ENCODE measurements at regions not wholly inside any gene's neighbourhood (a gene's known extent, or its start where the extent isn't known, plus 50 kb on each side); places are given as distances from the start of the nearest gene placed in this dataset.

GRCh38 chr9:82593501-82593900, 469.4 kb downstream of the RASEF start:
- H3K9me3 ChIP-seq (ENCODE audit: insufficient read depth, low read depth, low read length), result no peaks in the 10 kb centered on the region
- WGBS, result 94% methylated on average over 5 of the region's 5 CpGs
- H3K27me3 ChIP-seq (ENCODE audit: insufficient read depth, low read length), result no peaks in the 10 kb centered on the region
- H3K27ac ChIP-seq (ENCODE audit: low read depth, low read length), result no peak overlapping the region
- H3K36me3 ChIP-seq (ENCODE audit: insufficient read depth, low read length), result no peaks in the 10 kb centered on the region
- H3K9ac ChIP-seq (ENCODE audit: low read depth, low read length), result no peak overlapping the region
- H3K4me1 ChIP-seq (ENCODE audit: insufficient read depth, low read length), result no peaks in the 10 kb centered on the region
- H3K4me3 ChIP-seq (ENCODE audit: low read length), result no peak overlapping the region

- H3K9ac ChIP-seq (ENCODE audit: low read depth, low read length), result no peak overlapping the region
These were observed 465.4 kb downstream of the RASEF start for GRCh38 chr9:82597241-82598203.

GRCh38 chr9:82598241-82599039, 464.5 kb downstream of the RASEF start:
- H3K4me3 ChIP-seq (ENCODE audit: low read length), result no peak overlapping the region
- H3K27me3 ChIP-seq (ENCODE audit: insufficient read depth, low read length), result no peaks in the 10 kb centered on the region
- no peak overlapping the region for H3K27ac ChIP-seq (ENCODE audit: low read depth, low read length)
- H3K4me1 ChIP-seq (ENCODE audit: insufficient read depth, low read length), result no peaks in the 10 kb centered on the region
- no peaks in the 10 kb centered on the region for H3K9me3 ChIP-seq (ENCODE audit: insufficient read depth, low read depth, low read length)
- 94% methylated on average over 6 of the region's 6 CpGs for WGBS
- H3K36me3 ChIP-seq (ENCODE audit: insufficient read depth, low read length), result no peaks in the 10 kb centered on the region
- no peak overlapping the region for H3K9ac ChIP-seq (ENCODE audit: low read depth, low read length)

More at GRCh38 chr9:82597241-82598203, 465.4 kb downstream of the RASEF start:
- Histone ChIP-seq H3K4me3 (ENCODE audit: low read length) (no peak overlapping the region), H3K9me3 (ENCODE audit: insufficient read depth, low read depth, low read length) (no peaks in the 10 kb centered on the region), H3K27ac (ENCODE audit: low read depth, low read length) (no peak overlapping the region), H3K36me3 (ENCODE audit: insufficient read depth, low read length) (no peaks in the 10 kb centered on the region), H3K4me1 (ENCODE audit: insufficient read depth, low read length) (no peaks in the 10 kb centered on the region), H3K27me3 (ENCODE audit: insufficient read depth, low read length) (no peaks in the 10 kb centered on the region)
- 91% methylated on average over 11 of the region's 12 CpGs for WGBS

- no peak overlapping the region for H3K27ac ChIP-seq (ENCODE audit: low read depth, low read length)
- 93% methylated on average over 2 of the region's 2 CpGs for WGBS
These were observed 463.5 kb downstream of the RASEF start for GRCh38 chr9:82599336-82599949.

GRCh38 chr9:82600536-82601292, 462.2 kb downstream of the RASEF start:
- H3K27me3 ChIP-seq (ENCODE audit: insufficient read depth, low read length), result no peaks in the 10 kb centered on the region
- no peak overlapping the region for H3K27ac ChIP-seq (ENCODE audit: low read depth, low read length)
- no peaks in the 10 kb centered on the region for H3K9me3 ChIP-seq (ENCODE audit: insufficient read depth, low read depth, low read length)
- H3K36me3 ChIP-seq (ENCODE audit: insufficient read depth, low read length), result no peaks in the 10 kb centered on the region
- WGBS, result 88% methylated on average over 10 of the region's 10 CpGs
- H3K9ac ChIP-seq (ENCODE audit: low read depth, low read length), result no peak overlapping the region
- no peaks in the 10 kb centered on the region for H3K4me1 ChIP-seq (ENCODE audit: insufficient read depth, low read length)
- no peak overlapping the region for H3K4me3 ChIP-seq (ENCODE audit: low read length)

More at GRCh38 chr9:82599336-82599949, 463.5 kb downstream of the RASEF start:
- H3K4me1 ChIP-seq (ENCODE audit: insufficient read depth, low read length), result no peaks in the 10 kb centered on the region
- H3K4me3 ChIP-seq (ENCODE audit: low read length), result no peak overlapping the region
- H3K9me3 ChIP-seq (ENCODE audit: insufficient read depth, low read depth, low read length), result no peaks in the 10 kb centered on the region
- no peaks in the 10 kb centered on the region for H3K27me3 ChIP-seq (ENCODE audit: insufficient read depth, low read length)
- no peak overlapping the region for H3K9ac ChIP-seq (ENCODE audit: low read depth, low read length)
- H3K36me3 ChIP-seq (ENCODE audit: insufficient read depth, low read length), result no peaks in the 10 kb centered on the region

- Histone ChIP-seq H3K27me3 (ENCODE audit: insufficient read depth, low read length) (no peaks in the 10 kb centered on the region), H3K36me3 (ENCODE audit: insufficient read depth, low read length) (no peaks in the 10 kb centered on the region), H3K9me3 (ENCODE audit: insufficient read depth, low read depth, low read length) (no peaks in the 10 kb centered on the region), H3K9ac (ENCODE audit: low read depth, low read length) (no peak overlapping the region), H3K4me1 (ENCODE audit: insufficient read depth, low read length) (no peaks in the 10 kb centered on the region), H3K4me3 (ENCODE audit: low read length) (no peak overlapping the region), H3K27ac (ENCODE audit: low read depth, low read length) (no peak overlapping the region)
- 92% methylated on average over 2 of the region's 2 CpGs for WGBS
These were observed 461.6 kb downstream of the RASEF start for GRCh38 chr9:82601293-82601771.

- Histone ChIP-seq H3K4me1 (ENCODE audit: insufficient read depth, low read length) (no peaks in the 10 kb centered on the region), H3K27me3 (ENCODE audit: insufficient read depth, low read length) (no peaks in the 10 kb centered on the region), H3K9me3 (ENCODE audit: insufficient read depth, low read depth, low read length) (no peaks in the 10 kb centered on the region), H3K4me3 (ENCODE audit: low read length) (no peak overlapping the region), H3K27ac (ENCODE audit: low read depth, low read length) (no peak overlapping the region), H3K36me3 (ENCODE audit: insufficient read depth, low read length) (no peaks in the 10 kb centered on the region), H3K9ac (ENCODE audit: low read depth, low read length) (no peak overlapping the region)
- WGBS, result 92% methylated on average over 3 of the region's 3 CpGs
These were observed 457.8 kb downstream of the RASEF start for GRCh38 chr9:82604947-82605656.

- Histone ChIP-seq H3K4me3 (ENCODE audit: low read length) (no peak overlapping the region), H3K27ac (ENCODE audit: low read depth, low read length) (no peak overlapping the region), H3K9ac (ENCODE audit: low read depth, low read length) (no peak overlapping the region), H3K27me3 (ENCODE audit: insufficient read depth, low read length) (no peaks in the 10 kb centered on the region), H3K9me3 (ENCODE audit: insufficient read depth, low read depth, low read length) (no peaks in the 10 kb centered on the region), H3K4me1 (ENCODE audit: insufficient read depth, low read length) (no peaks in the 10 kb centered on the region), H3K36me3 (ENCODE audit: insufficient read depth, low read length) (no peaks in the 10 kb centered on the region)
These were observed 457.3 kb downstream of the RASEF start for GRCh38 chr9:82605657-82606031.

- H3K9ac ChIP-seq (ENCODE audit: low read depth, low read length), result no peak overlapping the region
- H3K4me1 ChIP-seq (ENCODE audit: insufficient read depth, low read length), result no peaks in the 10 kb centered on the region
- no peaks in the 10 kb centered on the region for H3K9me3 ChIP-seq (ENCODE audit: insufficient read depth, low read depth, low read length)
- H3K36me3 ChIP-seq (ENCODE audit: insufficient read depth, low read length), result no peaks in the 10 kb centered on the region
- no peak overlapping the region for H3K27ac ChIP-seq (ENCODE audit: low read depth, low read length)
- no peak overlapping the region for H3K4me3 ChIP-seq (ENCODE audit: low read length)
- 90% methylated on average over 1 of the region's 1 CpG for WGBS
- no peaks in the 10 kb centered on the region for H3K27me3 ChIP-seq (ENCODE audit: insufficient read depth, low read length)
These were observed 456.9 kb downstream of the RASEF start for GRCh38 chr9:82606071-82606470.

Measured in HUES64 (cell line).